ENCODE measurements at regions not wholly inside any gene's neighbourhood (a gene's known extent, or its start where the extent isn't known, plus 50 kb on each side); places are given as distances from the start of the nearest gene placed in this dataset.
"Not testable (repeated sequence)": the region's sequence is repeated elsewhere in the genome, so short reads cannot be mapped to it uniquely, and the experiment has no call there.

DNA sequence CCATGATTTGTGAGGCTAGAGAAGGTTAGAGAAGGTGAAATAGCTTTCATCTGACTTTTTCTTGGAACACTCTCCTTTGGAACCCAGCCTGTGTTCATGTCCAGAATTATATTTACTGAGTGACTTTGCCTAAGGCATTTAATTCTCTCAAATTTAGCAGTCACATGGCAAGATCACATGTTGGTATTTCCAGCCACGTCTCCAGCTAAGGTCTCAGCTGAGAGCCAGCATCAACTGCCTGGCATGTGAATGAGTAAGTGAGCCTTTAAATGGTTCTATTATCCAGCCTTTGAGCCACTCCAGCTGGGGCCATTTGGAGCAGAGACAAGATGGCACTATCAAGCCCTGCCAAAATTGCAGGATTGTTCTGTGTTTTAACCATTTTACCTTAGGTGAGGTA, 130.2 kb upstream of the SGO1 start:
- DNase-seq, result no peak

DNA sequence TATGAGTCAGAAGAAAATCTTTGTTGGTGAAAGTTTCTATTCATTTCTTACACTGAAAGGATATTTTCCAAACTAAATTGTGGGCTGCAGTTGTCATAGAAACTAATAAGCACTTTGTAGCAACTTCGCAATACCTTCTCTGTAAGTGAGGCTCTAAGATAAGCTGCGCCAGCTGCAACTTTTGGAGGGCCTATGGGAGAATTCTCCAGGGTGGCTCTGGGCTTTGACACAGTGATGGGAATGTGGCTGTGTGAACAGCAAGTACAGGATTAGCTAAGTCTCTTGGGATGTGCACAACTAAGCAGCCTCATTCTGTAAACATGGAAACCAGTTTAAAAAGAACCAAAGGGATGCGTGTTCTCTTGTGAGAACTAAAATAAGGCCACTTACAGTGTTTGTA, 124.6 kb upstream of the SGO1 start:
- DNase-seq, result no peak

DNA sequence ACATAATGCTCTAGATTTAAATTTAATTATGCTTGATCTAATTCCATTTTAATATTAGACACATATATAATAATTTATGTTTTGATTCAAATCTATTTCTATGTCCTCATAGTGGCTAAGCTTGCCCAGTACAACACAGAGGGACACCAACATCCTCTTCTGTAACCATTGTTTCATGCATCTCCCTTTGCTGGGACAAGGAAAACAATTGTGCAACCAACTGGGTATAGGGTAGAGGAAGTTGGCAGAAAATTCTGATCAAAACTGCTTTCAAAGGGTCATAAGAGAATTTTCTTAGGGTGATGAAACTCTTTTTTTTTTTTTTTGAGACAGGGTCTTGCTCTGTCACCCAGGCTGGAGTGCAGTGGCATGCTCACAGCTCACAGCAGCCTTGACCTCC, 121.4 kb upstream of the SGO1 start:
- no peak for DNase-seq

DNA sequence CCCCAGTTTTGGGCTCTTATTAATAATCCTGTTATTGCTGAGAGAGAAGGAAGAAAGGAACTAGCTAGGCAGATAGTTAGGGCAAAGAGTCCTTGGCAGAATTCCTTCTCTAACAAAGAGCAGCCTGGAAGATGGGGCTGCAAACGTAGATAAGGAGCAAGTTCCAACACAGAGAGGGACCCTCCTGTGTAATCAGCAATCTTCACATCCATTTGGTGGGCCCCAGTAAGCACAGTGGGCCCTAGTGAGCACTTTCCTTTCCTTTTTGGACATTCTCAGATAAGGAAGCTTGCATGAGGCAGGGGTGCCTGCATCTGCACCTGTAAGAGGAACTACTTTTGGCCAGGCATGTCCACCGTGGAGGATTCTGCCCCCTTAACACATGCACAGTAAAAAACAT, 119.6 kb upstream of the SGO1 start:
- DNase-seq, result no peak

DNA sequence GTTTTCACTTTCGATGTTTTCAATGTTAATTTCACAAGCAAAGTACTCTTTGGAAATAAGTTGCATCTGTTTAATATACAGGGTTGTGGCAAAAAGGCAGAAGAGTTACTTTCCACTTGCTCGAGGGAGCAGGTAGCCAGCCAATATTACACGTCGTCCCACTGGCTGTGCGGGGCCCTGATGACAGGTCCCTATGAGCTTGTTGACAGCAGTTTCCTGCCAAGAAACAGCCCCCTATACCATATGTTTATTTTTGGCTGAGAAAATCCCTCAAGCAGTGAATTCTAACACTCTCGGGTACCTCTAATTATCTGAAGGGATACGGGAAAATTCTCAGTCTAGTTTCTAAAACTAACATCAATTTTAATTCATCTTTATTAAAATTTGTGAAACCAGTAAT, 116.8 kb upstream of the SGO1 start:
- DNase-seq, result no peak

DNA sequence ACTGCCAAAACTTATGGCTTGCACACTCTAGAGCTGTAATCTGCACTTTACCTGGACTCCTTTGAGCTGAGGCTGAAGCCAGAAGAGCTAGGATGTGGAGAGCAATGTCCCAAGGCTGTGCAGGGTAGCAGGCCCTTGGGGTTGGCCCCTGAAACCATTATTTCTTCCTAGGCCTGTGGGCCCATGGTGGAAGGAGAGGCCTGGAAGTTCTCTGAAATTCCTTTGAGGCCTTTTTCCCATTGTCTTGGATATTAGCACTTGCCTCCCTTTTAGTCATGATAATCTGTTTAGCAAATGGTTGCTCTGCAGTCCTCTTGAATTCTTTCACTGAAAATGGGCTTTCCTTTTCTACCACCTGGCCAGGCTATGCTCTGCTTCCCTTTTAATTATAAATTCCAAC, 102.0 kb upstream of the SGO1 start:
- no peak for DNase-seq

DNA sequence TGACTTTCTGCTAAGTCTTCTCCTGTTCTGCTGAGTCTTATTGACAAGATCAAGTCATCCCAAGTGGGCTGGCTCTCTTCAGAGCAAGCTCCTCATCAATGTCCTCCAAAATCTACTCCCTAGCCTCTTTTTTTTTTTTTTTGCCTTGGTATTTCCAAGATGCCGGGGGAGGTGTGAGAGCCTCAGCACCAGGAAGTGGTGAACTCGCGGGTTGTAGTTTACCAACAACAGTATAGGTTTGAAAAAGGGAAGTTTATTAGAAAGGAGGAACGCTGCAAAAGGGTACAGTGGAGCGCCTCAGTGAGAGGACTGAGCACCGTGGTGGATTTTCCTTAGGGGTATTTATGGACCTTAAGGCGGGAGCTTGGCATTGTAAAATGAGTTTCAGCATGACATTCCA, 94.3 kb upstream of the SGO1 start:
- DNase-seq, result no peak

DNA sequence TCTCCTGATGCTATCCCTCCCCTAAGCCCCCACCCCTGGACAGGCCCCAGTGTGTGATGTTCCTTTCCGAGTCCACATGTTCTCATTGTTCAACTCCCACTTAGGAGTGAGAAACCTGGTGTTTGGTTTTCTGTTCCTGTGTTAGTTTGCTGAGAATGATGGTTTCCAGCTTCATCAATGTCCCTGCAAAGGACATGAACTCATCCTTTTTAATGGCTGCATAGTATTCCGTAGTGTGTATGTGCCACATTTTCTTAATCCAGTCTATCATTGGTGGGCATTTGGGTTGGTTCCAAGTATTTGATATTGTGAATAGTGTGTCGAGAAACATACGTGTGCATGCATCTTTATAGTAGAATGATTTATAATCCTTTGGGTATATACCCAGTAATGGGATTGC, 80.0 kb upstream of the SGO1 start:
- DNase-seq, result not testable (repeated sequence)

DNA sequence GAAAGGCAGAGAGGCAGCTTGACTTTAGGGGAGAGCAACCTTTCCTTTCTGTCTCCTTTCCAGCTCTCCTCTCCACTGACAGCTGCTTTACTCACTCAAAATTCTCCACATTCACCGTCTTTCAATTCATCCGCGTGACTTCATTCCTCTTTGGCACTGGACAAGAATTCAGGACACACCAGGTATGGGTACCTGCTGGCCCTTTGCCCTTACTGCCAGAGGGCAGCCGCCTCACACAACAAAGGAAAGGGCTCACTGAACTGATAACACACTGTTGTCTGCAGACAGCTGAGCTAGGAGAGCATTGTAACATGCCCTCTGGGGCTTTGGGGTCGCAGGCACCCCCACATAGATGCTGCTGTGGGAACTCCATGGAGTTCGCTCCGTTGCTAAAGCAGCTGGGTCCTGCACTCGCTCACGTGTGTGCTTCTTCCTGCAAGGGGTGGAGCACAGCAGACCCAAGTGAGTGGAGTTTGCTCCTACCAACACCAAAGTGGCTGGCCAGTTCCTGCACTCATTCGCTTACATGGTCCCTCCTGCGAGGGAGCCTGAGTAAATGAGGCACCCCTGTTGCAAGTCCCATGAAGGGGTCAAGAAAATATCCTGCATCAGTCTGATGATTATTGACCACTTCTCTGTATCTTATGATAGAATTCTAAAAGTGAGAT, 79.0 kb upstream of the SGO1 start:
- DNase-seq, result no peak

DNA sequence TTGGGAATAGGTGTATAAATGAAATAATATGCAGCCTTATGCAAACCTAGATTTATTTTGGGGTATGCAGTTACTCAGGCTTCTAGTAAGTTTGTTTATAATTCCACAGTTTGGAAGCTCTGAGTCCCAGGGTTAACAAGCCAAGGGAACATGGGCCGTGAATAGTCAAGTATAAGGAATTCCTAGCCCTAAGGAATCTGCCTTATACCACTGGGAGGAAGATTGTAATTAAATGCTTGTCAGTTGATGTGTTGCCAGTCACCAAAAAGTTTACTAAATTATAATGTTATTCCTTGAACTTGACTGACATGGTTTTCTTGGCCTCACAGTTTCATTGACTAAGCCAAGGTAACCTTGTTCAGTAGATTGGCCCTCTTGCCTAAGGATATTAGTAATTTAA, 72.4 kb upstream of the SGO1 start:
- no peak for DNase-seq

DNA sequence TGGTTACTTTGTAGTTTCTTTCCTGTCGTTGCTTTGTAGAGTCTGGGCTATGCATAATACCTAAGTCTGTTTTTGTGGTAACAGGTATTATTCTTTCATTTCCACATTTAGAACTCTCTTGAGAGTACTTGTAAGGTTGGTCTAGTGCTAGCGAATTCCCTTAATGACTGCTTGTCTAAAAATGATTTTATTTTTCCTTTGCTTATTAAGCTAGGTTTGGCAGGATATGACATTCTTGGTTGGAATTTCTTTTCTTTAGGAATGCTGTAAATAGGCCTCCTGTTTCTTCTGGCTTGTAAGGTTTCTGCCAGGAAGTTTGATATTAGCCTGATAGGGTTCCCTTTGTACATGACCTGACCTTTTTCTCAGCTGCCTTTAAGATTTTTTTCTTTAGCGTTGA, 70.1 kb upstream of the SGO1 start:
- DNase-seq, result no peak

DNA sequence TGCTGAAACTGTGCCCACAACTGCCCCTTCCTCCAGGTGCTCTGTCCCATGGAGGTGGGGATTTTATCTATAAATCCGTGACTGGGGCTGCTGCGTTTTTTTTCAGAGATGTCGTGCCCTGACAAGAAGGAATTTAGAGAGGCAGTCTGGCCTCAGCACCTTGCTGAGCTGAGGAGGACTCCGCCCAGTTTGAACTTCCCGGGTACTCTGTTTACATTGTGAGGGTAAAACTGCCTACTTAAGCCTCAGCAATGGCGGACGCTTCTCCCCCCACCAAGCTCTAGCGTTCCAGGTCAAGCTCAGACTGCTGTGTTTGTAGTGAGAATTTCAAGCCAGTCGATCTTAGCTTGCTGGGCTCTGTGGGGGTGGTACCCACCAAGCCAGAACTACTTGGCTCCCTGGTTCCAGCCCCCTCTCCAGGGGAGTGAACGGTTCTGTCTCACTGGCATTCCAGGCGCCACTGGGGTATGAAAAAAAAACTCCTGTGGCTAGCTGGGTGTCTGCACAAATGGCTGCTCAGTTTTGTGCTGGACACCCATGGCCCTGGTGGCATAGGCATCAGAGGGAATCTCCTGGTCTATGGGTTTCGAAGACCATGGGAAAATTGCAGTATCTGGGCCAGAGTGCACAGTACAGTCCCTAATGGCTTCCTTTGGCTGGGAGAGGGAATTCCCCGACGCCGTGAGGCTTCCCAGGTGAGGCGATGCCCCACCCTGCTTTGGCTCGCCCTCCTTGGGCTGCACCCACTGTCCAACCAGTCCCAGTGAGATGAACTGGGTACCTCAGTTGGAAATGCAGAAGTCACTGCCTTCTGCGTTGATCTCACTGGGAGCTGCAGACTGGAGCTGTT, 68.5 kb upstream of the SGO1 start:
- DNase-seq, result peak; percentile 0

DNA sequence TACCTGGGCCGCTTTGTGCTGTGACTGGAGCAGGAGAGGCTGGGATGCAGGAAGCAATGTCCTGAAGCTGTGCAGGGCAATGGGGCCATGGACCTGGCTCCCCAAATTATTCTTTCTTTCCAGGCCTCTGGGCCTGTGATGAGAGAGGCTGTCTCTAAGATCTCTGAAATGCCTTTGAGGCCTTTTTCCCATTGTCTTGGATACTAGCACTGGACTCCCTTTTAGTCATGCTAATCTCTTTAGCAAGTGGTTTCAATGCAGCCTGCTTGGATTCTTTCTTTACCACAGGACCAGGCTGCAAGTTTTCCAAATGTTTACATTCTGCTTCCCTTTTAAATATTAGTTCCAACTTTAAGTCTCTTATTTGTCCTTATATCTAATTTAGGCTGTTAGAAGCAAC, 64.8 kb upstream of the SGO1 start:
- no peak for DNase-seq

DNA sequence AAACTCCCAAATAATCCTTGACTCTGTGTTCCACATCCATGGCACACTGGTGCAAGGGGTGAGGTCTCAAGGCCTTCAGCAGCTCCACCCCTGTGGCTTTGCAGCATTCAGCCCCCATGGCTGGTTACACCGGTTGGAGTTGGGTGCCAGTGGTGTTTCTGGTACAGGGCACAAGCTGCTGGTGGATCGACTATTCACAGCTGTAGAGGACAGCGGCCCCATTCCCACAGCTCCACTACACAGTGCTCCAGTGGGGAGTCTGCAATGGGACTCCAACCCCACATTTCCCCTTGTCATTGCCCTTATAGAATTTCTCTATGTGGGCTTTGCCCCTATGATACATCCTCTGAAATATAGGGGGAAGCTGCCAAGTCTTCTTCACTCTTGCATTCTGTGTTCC, 64.3 kb upstream of the SGO1 start:
- no peak for DNase-seq

DNA sequence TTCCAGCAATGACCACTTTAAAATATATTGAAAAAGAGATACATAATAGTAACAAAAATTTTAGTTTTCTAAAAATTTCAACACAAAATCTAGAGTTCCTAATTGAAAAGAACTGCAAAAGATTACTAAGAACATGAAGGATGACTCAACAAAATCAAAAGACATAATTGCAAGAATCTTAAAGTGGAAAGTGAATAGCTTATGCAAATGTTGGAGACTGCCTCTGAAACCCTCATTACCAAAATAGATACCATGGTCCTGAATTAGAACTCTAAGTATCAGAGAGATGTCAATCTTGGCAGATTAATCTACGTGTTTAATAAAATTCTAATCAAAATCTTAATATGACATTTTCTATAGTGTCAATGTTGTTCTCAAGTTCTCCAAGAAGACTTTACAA, 60.7 kb upstream of the SGO1 start:
- no peak for DNase-seq

DNA sequence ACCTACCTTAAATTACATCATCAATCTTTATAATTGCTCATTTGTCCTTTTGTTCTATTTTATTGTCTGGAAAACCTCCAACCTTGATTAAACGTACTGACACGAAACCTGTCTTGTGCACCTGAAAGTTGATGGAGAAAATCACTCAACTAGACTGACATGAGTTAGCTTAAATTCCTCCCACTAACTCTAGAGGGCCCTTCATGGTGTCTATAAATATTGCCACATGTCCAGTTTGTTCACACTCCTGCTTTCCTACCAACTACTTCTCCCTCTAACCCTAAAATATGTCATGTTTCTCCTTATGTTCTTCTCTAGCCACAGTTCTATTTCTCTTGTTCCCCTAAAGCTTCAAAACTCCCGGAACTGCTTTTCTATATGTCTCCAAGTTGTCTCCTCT, 59.8 kb upstream of the SGO1 start:
- no peak for DNase-seq

DNA sequence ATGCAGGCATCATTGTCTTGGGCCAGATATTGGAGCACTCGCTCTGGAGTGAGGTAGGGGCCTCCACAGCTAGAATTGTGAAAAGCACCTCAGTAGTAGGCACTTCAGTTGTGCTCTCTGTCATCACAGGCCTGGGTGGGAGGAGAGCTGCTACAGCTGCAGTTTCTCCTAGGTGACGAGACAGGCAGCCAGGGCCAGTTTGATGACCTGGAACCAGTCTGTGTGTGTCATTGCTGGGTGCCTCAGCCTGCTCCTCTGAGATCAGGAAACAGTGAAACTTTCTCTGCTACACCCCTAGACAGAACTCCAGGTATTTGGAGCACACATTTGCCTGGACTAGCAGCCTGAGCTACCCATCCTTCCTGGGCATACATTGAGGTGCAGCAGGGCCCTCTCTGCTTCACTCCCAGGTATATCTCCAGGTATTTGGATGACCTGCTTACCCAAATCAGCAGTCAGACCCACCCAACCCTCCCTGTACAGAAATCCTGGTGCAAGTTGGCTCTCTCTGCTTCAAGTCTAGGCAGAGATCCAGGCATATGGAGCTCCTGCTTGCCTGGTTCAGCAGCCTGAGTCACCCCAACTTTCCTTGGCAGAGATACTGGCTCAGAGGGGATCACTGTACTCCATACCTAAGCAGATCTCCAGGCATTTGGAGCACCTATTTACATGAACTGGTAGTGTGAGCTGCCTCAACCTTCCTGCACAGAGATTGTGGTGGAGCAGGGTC, 54.3 kb upstream of the SGO1 start:
- DNase-seq, result no peak

DNA sequence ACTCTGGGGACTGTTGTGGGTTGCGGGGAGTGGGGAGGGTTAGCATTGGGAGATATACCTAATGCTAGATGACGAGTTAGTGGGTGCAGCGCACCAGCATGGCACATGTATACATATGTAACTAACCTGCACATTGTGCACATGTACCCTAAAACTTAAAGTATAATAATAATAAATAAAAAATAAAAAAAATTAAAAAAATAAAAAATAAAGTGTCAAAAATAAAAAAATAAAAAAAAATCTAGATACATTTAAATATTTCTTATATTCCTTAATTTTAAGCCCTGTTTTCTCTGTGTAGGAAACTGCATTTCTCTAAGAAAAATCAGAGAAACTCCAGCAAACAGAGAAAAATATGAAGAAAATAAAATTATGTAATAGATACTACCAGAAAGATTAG, 52.2 kb upstream of the SGO1 start:
- not testable (repeated sequence) for DNase-seq

DNA sequence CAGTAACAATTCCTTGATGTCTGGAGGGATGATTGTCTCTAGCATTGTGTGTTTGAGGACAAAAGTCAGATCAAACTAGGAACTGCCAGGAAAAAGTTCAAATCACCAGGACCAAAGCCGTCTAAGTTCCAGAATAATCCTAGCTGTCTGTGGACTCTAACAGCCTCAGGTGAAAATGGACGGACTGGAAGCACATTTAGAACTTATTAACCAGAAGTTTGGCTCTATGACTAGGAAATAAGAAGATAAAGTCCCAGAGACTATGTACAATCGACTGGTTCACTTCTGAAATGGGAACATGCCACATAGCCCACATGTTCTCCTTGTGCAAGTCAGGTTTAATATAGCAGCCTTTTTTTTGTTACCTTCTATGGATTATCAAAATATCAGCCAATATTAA, 50.6 kb upstream of the SGO1 start:
- no peak for DNase-seq

Measured in DMS153 (cell line).